HG03159 (cell line): ENCODE measurements at regions not wholly inside any gene's neighbourhood (a gene's known extent, or its start where the extent isn't known, plus 50 kb on each side); places are given as distances from the start of the nearest gene placed in this dataset.

Experiments
- ATAC-seq: cut with Tn5 transposase; IDR thresholded peaks from one replicate; pipeline ENCODE4 v1.9.1; 2021; ENCODE audit warnings: mild to moderate bottlenecking, moderate library complexity; ENCODE audit not compliant: unreplicated experiment

- no peak for ATAC-seq
Observed at GRCh38 chr10:112091703-112092102, 91.9 kb downstream of the GPAM start.

- ATAC-seq: no peak
Observed at GRCh38 chr10:112092519-112092918, 91.0 kb downstream of the GPAM start.

- ATAC-seq: no peak
Observed at GRCh38 chr10:112094984-112095383, 88.6 kb downstream of the GPAM start.

GRCh38 chr10:112095731-112096130 lies 87.8 kb downstream of the GPAM start:
- ATAC-seq: no peak

- ATAC-seq: no peak
Observed at GRCh38 chr10:112098682-112099081, 84.9 kb downstream of the GPAM start.
